ENCODE measurements at regions not wholly inside any gene's neighbourhood (a gene's known extent, or its start where the extent isn't known, plus 50 kb on each side); places are given as distances from the start of the nearest gene placed in this dataset.

DNA sequence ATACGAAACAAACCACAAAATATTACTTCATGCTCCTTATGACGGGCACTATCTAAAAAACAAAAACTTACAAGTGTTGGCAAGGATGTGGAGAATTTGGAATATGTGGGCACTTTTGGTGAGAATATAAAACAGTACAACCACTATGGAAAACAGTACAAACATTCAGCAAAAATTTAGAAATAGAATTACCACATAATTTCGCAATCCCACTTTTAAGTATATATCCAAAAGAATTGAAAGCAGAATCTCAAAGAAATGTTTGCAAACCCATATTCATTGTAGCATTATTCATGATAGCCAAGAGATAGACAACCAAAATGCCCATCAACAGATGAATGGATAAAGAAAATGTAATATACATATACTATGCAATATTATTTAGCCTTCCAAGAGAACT, 1173.7 kb upstream of the PRR20A start:
- TF ChIP-seq POLR2A (IDR thresholded peaks at IDR 0.05; ENCODE audit: control extremely low read depth in 1 of 2, low read depth in 2 of 2, low read length in 2 of 2) (no peak), HDAC6 (IDR thresholded peaks at IDR 0.05; ENCODE audit: low read depth, low read length) (no peak)

Measured in H1 (cell line).